BLaER1 treated with 17β-estradiol and CSF1 and Interleukin-3, amounts not matched to agents 10 nM and 100 nM (cell line): ENCODE measurements at regions not wholly inside any gene's neighbourhood (a gene's known extent, or its start where the extent isn't known, plus 50 kb on each side); places are given as distances from the start of the nearest gene placed in this dataset.

ENCODE experiments used
- H3K27ac ChIP-seq, 11 experiments: shearing (Covaris generic); formaldehyde crosslinking; 2 replicates each; pipeline ENCODE4 v1.8.1; 2022
- H3K27me3 ChIP-seq, 11 experiments: shearing (Covaris generic); formaldehyde crosslinking; 2 replicates each; pipeline ENCODE4 v1.8.1; 2022
- H3K36me3 ChIP-seq, 11 experiments: shearing (Covaris generic); formaldehyde crosslinking; 2 replicates each; pipeline ENCODE4 v1.8.1; 2022
- H3K4me1 ChIP-seq, 10 experiments: shearing (Covaris generic); formaldehyde crosslinking; 2 replicates each; pipeline ENCODE4 v1.8.1; 2022
- H3K4me2 ChIP-seq, 11 experiments: shearing (Covaris generic); formaldehyde crosslinking; 2 replicates each; pipeline ENCODE4 v1.8.1; 2022
- H3K4me3 ChIP-seq, 10 experiments: shearing (Covaris generic); formaldehyde crosslinking; 2 replicates each; pipeline ENCODE4 v1.8.1; 2022
- H3K9ac ChIP-seq, 11 experiments: shearing (Covaris generic); formaldehyde crosslinking; 2 replicates each; pipeline ENCODE4 v1.8.1; 2022
- H3K9me3 ChIP-seq, 11 experiments: shearing (Covaris generic); formaldehyde crosslinking; replicated peaks in 1 of 11; 2 replicates each; pipeline ENCODE4 v1.8.1; 2022
- H4K20me1 ChIP-seq, 11 experiments: shearing (Covaris generic); formaldehyde crosslinking; 2 replicates each; pipeline ENCODE4 v1.8.1; 2022
- Cebpa-rat ChIP-seq, 11 experiments: shearing (Covaris generic); IDR thresholded peaks; 2 replicates each; pipeline ENCODE4 v1.8.1; 2022

- Histone ChIP-seq H3K9me3 (peaks cover 30 to 87% (median 41%) of the 10 kb centered on the region in 11 experiments), H3K4me3 (no peak overlapping the region), H3K27me3 (no peaks in the 10 kb centered on the region), H3K4me2 (no peak overlapping the region), H3K27ac (no peak overlapping the region), H3K4me1 (peaks cover 7 to 28% (median 14%) of the 10 kb centered on the region in 10 experiments; a peak in 17 of 20 replicates), H4K20me1 (no peaks in the 10 kb centered on the region), H3K36me3 (peaks cover 0 to 6% (median 0%) of the 10 kb centered on the region in 11 experiments; a peak in 3 of 22 replicates), H3K9ac (no peak overlapping the region)
- no peak for TF ChIP-seq Cebpa-rat (IDR thresholded peaks at IDR 0.05)
These were observed 327.1 kb downstream of the MTRR start for GRCh38 chr5:8196061-8196460.

- Histone ChIP-seq H3K4me3 (no peak overlapping the region), H3K9me3 (peaks cover 12 to 24% (median 16%) of the 10 kb centered on the region in 11 experiments), H3K4me1 (no peaks in the 10 kb centered on the region), H3K27ac (no peak overlapping the region), H3K4me2 (no peak overlapping the region), H3K36me3 (no peaks in the 10 kb centered on the region), H3K9ac (no peak overlapping the region), H3K27me3 (no peaks in the 10 kb centered on the region), H4K20me1 (no peaks in the 10 kb centered on the region)
- no peak for TF ChIP-seq Cebpa-rat (IDR thresholded peaks at IDR 0.05)
These were observed 339.4 kb downstream of the MTRR start for GRCh38 chr5:8208307-8208706.

GRCh38 chr5:8209500-8209899 lies 340.6 kb downstream of the MTRR start:
- H3K4me2 ChIP-seq, result no peak overlapping the region
- no peak overlapping the region for H3K27ac ChIP-seq
- no peaks in the 10 kb centered on the region for H3K4me1 ChIP-seq
- no peak overlapping the region for H3K9ac ChIP-seq
- H3K36me3 ChIP-seq, result no peaks in the 10 kb centered on the region
- H3K27me3 ChIP-seq, result no peaks in the 10 kb centered on the region
- peaks cover 4 to 13% (median 9%) of the 10 kb centered on the region in 11 experiments for H3K9me3 ChIP-seq
- no peak overlapping the region for H3K4me3 ChIP-seq
- H4K20me1 ChIP-seq, result no peaks in the 10 kb centered on the region
- no peak for TF ChIP-seq Cebpa-rat (IDR thresholded peaks at IDR 0.05)

GRCh38 chr5:8213701-8214240 lies 344.8 kb downstream of the MTRR start:
- Histone ChIP-seq H3K27me3 (no peaks in the 10 kb centered on the region), H4K20me1 (no peaks in the 10 kb centered on the region), H3K4me3 (no peak overlapping the region), H3K9me3 (no peaks in the 10 kb centered on the region), H3K4me1 (no peaks in the 10 kb centered on the region), H3K9ac (no peak overlapping the region), H3K27ac (no peak overlapping the region), H3K4me2 (no peak overlapping the region), H3K36me3 (no peaks in the 10 kb centered on the region)
- TF ChIP-seq Cebpa-rat (IDR thresholded peaks at IDR 0.05), result no peak

GRCh38 chr5:8216921-8217320 lies 348.0 kb downstream of the MTRR start:
- no peak overlapping the region for H3K27ac ChIP-seq
- no peaks in the 10 kb centered on the region for H4K20me1 ChIP-seq
- TF ChIP-seq Cebpa-rat (IDR thresholded peaks at IDR 0.05), result no peak

GRCh38 chr5:8226148-8226547 lies 357.2 kb downstream of the MTRR start:
- H3K27ac ChIP-seq, result no peak overlapping the region
- no peak overlapping the region for H3K4me3 ChIP-seq
- no peaks in the 10 kb centered on the region for H3K27me3 ChIP-seq
- no peak overlapping the region for H3K9ac ChIP-seq
- H3K4me1 ChIP-seq, result no peaks in the 10 kb centered on the region
- TF ChIP-seq Cebpa-rat (IDR thresholded peaks at IDR 0.05), result no peak
- H3K9me3 ChIP-seq, result peaks cover 0 to 24% (median 8%) of the 10 kb centered on the region in 11 experiments; a peak in 13 of 22 replicates
- no peaks in the 10 kb centered on the region for H4K20me1 ChIP-seq
- no peaks in the 10 kb centered on the region for H3K36me3 ChIP-seq
- no peak overlapping the region for H3K4me2 ChIP-seq

More at GRCh38 chr5:8216921-8217320, 348.0 kb downstream of the MTRR start:
- Histone ChIP-seq H3K9ac (no peak overlapping the region), H3K9me3 (peaks cover 1 to 19% (median 12%) of the 10 kb centered on the region in 11 experiments; a peak in 15 of 22 replicates), H3K4me1 (no peaks in the 10 kb centered on the region), H3K4me2 (no peak overlapping the region), H3K4me3 (no peak overlapping the region), H3K27me3 (no peaks in the 10 kb centered on the region), H3K36me3 (no peaks in the 10 kb centered on the region)

- Histone ChIP-seq H3K4me2 (no peak overlapping the region), H3K9ac (no peak overlapping the region), H3K4me1 (no peaks in the 10 kb centered on the region), H3K27me3 (no peaks in the 10 kb centered on the region), H3K9me3 (peaks cover 0 to 18% (median 5%) of the 10 kb centered on the region in 11 experiments; a peak in 12 of 22 replicates), H3K27ac (no peak overlapping the region), H3K4me3 (no peak overlapping the region), H4K20me1 (no peaks in the 10 kb centered on the region), H3K36me3 (no peaks in the 10 kb centered on the region)
- no peak for TF ChIP-seq Cebpa-rat (IDR thresholded peaks at IDR 0.05)
These were observed 358.2 kb downstream of the MTRR start for GRCh38 chr5:8227112-8227511.

- TF ChIP-seq Cebpa-rat (IDR thresholded peaks at IDR 0.05), result no peak
- no peak overlapping the region for H3K27ac ChIP-seq
- H4K20me1 ChIP-seq, result no peaks in the 10 kb centered on the region
- H3K9ac ChIP-seq, result no peak overlapping the region
- H3K36me3 ChIP-seq, result no peaks in the 10 kb centered on the region
- no peaks in the 10 kb centered on the region for H3K4me1 ChIP-seq
- H3K27me3 ChIP-seq, result no peaks in the 10 kb centered on the region
- H3K4me3 ChIP-seq, result no peak overlapping the region
- H3K4me2 ChIP-seq, result no peak overlapping the region
- H3K9me3 ChIP-seq, result peaks cover 0 to 10% (median 0%) of the 10 kb centered on the region in 11 experiments; a peak in 3 of 22 replicates
These were observed 360.6 kb downstream of the MTRR start for GRCh38 chr5:8229551-8229950.

GRCh38 chr5:8230868-8231267 lies 361.9 kb downstream of the MTRR start:
- no peaks in the 10 kb centered on the region for H3K4me1 ChIP-seq
- no peaks in the 10 kb centered on the region for H4K20me1 ChIP-seq
- H3K4me2 ChIP-seq, result no peak overlapping the region
- no peaks in the 10 kb centered on the region for H3K36me3 ChIP-seq
- no peak overlapping the region for H3K27ac ChIP-seq
- no peaks in the 10 kb centered on the region for H3K27me3 ChIP-seq
- no peak overlapping the region for H3K4me3 ChIP-seq
- no peaks in the 10 kb centered on the region; a peak in 1 of 22 replicates for H3K9me3 ChIP-seq
- H3K9ac ChIP-seq, result no peak overlapping the region
- no peak for TF ChIP-seq Cebpa-rat (IDR thresholded peaks at IDR 0.05)

- no peaks in the 10 kb centered on the region for H3K9me3 ChIP-seq
- no peaks in the 10 kb centered on the region for H3K27me3 ChIP-seq
- no peak overlapping the region for H3K9ac ChIP-seq
- no peak overlapping the region for H3K4me3 ChIP-seq
- H3K36me3 ChIP-seq, result no peaks in the 10 kb centered on the region
- H3K4me2 ChIP-seq, result no peak overlapping the region
- no peak for TF ChIP-seq Cebpa-rat (IDR thresholded peaks at IDR 0.05)
- no peaks in the 10 kb centered on the region for H3K4me1 ChIP-seq
- H3K27ac ChIP-seq, result no peak overlapping the region
- H4K20me1 ChIP-seq, result no peaks in the 10 kb centered on the region
These were observed 364.5 kb downstream of the MTRR start for GRCh38 chr5:8233479-8233878.
